SK-N-SH (cell line): ENCODE measurements at regions not wholly inside any gene's neighbourhood (a gene's known extent, or its start where the extent isn't known, plus 50 kb on each side); places are given as distances from the start of the nearest gene placed in this dataset.

ENCODE experiments used
- CTCF ChIA-PET: fragments of 300-600, 350-600 bp; formaldehyde crosslinking; extraction: SDS; loops from one replicate; lab custom pipeline; 2021; lab: Yijun Ruan, JAX
- POLR2A ChIA-PET: fragments of 350-600 bp; sonication (Branson Sonifier 250); formaldehyde crosslinking; extraction: SDS; loops from one replicate; lab custom pipeline; 2020; ENCODE audit warnings: antibody characterized with exemption, inconsistent platforms; lab: Yijun Ruan, JAX
- DNase-seq: peaks from one replicate; pipeline ENCODE4 v3.0.0; 2012
- H2AFZ ChIP-seq: fragments of 200-600 bp; sonication (generic); 2 replicates; pipeline ENCODE4 v1.8.1; 2016; ENCODE audit warnings: antibody characterized with exemption, mild to moderate bottlenecking, low read depth
- H3F3A ChIP-seq: fragments of 200-600 bp; sonication (generic); replicated peaks from 2 replicates; pipeline ENCODE3; 2016; ENCODE audit warnings: antibody characterized with exemption, mild to moderate bottlenecking; ENCODE audit not compliant: insufficient read depth
- H3K27ac ChIP-seq, 2 experiments: fragments of 200-500 bp in 1 of 2; fragments of 200-600 bp in 1 of 2; sonication (Bioruptor generic) in 1 of 2; sonication (generic), shearing (Covaris generic) in 1 of 2; 2 replicates each; pipeline versions ENCODE4 v1.5.1 to v1.6.1; 2014 to 2016; ENCODE audit warnings: low read depth in 2 of 2, inconsistent platforms in 1 of 2, low read length in 1 of 2, mild to moderate bottlenecking in 1 of 2, mixed read lengths in 1 of 2
- H3K27me3 ChIP-seq: fragments of 200-600 bp; sonication (generic), shearing (Covaris generic); 2 replicates; pipeline ENCODE4 v1.6.1; 2016; ENCODE audit warnings: mixed run types; ENCODE audit not compliant: insufficient read depth
- H3K36me3 ChIP-seq, 2 experiments: fragments of 200-500 bp in 1 of 2; fragments of 200-600 bp in 1 of 2; sonication (Bioruptor generic) in 1 of 2; sonication (generic) in 1 of 2; replicated peaks in 1 of 2; 2 replicates each; pipeline versions ENCODE3 to v1.5.1; 2014 to 2016; ENCODE audit warnings: low read length in 1 of 2, mild to moderate bottlenecking in 1 of 2; ENCODE audit not compliant: insufficient read depth in 2 of 2, control insufficient read depth in 1 of 2
- H3K4me1 ChIP-seq, 2 experiments: fragments of 200-500 bp in 1 of 2; fragments of 200-600 bp in 1 of 2; sonication (Bioruptor generic) in 1 of 2; sonication (generic), shearing (Covaris generic) in 1 of 2; 2 replicates each; pipeline versions ENCODE4 v1.5.1 to v1.6.1; 2014 to 2016; ENCODE audit warnings: low read depth in 1 of 2, low read length in 1 of 2, mixed run types in 1 of 2; ENCODE audit not compliant: insufficient read depth in 2 of 2, control insufficient read depth in 1 of 2
- H3K4me2 ChIP-seq: fragments of 200-600 bp; sonication (generic), shearing (Covaris generic); 2 replicates; pipeline ENCODE4 v1.6.1; 2017; ENCODE audit warnings: mixed run types
- H3K4me3 ChIP-seq, 2 experiments: fragments of 200-500 bp in 1 of 2; fragments of 200-600 bp in 1 of 2; sonication (Bioruptor generic) in 1 of 2; sonication (generic), shearing (Covaris generic) in 1 of 2; 2 replicates each; pipeline versions ENCODE4 v1.5.1 to v1.8.1; 2014 to 2016; ENCODE audit warnings: low read depth in 2 of 2, inconsistent platforms in 1 of 2, low read length in 1 of 2, mild to moderate bottlenecking in 1 of 2, mixed read lengths in 1 of 2, moderate library complexity in 1 of 2
- H3K79me2 ChIP-seq: fragments of 200-600 bp; sonication (generic); 2 replicates; pipeline ENCODE4 v1.8.1; 2017; ENCODE audit warnings: mild to moderate bottlenecking; ENCODE audit not compliant: insufficient read depth
- H3K9ac ChIP-seq: fragments of 200-600 bp; sonication (generic); 2 replicates; pipeline ENCODE4 v1.6.1; 2017; ENCODE audit warnings: mixed run types
- H3K9me2 ChIP-seq: fragments of 200-600 bp; sonication (generic); 2 replicates; pipeline ENCODE4 v1.6.1; 2017; ENCODE audit warnings: mixed run types
- H3K9me3 ChIP-seq: fragments of 200-600 bp; sonication (generic); 2 replicates; pipeline ENCODE4 v1.6.1; 2017; ENCODE audit warnings: mixed run types, mild to moderate bottlenecking, moderate library complexity
- H4K20me1 ChIP-seq: fragments of 200-600 bp; sonication (generic); 2 replicates; pipeline ENCODE4 v1.6.1; 2017; ENCODE audit warnings: mild to moderate bottlenecking, mixed run types; ENCODE audit not compliant: insufficient read depth
- EZH2phosphoT487 ChIP-seq: fragments of 200-600 bp; sonication (generic); IDR thresholded peaks from 2 replicates; pipeline ENCODE4 v1.6.1; 2017; ENCODE audit warnings: low read depth, mixed run types, mild to moderate bottlenecking, antibody characterized with exemption, moderate library complexity, borderline replicate concordance
- FOSL2 ChIP-seq: IDR thresholded peaks from 2 replicates; pipeline ENCODE4 v1.4.0; 2012; ENCODE audit warnings: low read depth, mild to moderate bottlenecking, moderate library complexity, borderline replicate concordance
- FOXJ3 ChIP-seq: sonication (generic); formaldehyde crosslinking; IDR thresholded peaks from 2 replicates; pipeline ENCODE4 v1.5.1; 2020; ENCODE audit warnings: mild to moderate bottlenecking, missing genetic modification reagents
- FOXM1 ChIP-seq: IDR thresholded peaks from 2 replicates; pipeline ENCODE4 v1.4.0; 2012; ENCODE audit warnings: low read depth, mild to moderate bottlenecking
- GABPA ChIP-seq: IDR thresholded peaks from 2 replicates; pipeline ENCODE4 v1.4.0; 2012; ENCODE audit warnings: low read depth, mild to moderate bottlenecking
- IRF3 ChIP-seq: fragments of 150-350 bp; IDR thresholded peaks from 2 replicates; pipeline ENCODE4 v1.6.1; 2016; ENCODE audit warnings: mild to moderate bottlenecking, low read depth, low read length
- MAX ChIP-seq: IDR thresholded peaks from 2 replicates; pipeline ENCODE4 v1.4.0; 2012; ENCODE audit warnings: low read depth
- MXI1 ChIP-seq: IDR thresholded peaks from 2 replicates; pipeline ENCODE4 v1.6.1; 2012; ENCODE audit warnings: mild to moderate bottlenecking, low read depth, low read length, improper control_type of control experiment
- NFIC ChIP-seq: IDR thresholded peaks from 2 replicates; pipeline ENCODE4 v1.4.0; 2012; ENCODE audit warnings: borderline replicate concordance
- PBX3 ChIP-seq: IDR thresholded peaks from 2 replicates; pipeline ENCODE4; 2012
- RCOR1 ChIP-seq: fragments of 150-350 bp; IDR thresholded peaks from 2 replicates; pipeline ENCODE4 v1.6.1; 2017; ENCODE audit warnings: antibody characterized with exemption, low read length
- RXRA ChIP-seq: IDR thresholded peaks from 2 replicates; pipeline ENCODE4 v1.4.0; 2012; ENCODE audit warnings: low read depth, mild to moderate bottlenecking, borderline replicate concordance
- SIN3A ChIP-seq: IDR thresholded peaks from 2 replicates; pipeline ENCODE4 v1.6.1; 2012; ENCODE audit warnings: low read depth, mild to moderate bottlenecking, low read length, moderate library complexity, borderline replicate concordance
- SMC3 ChIP-seq: IDR thresholded peaks from 2 replicates; pipeline ENCODE4 v1.6.1; 2012; ENCODE audit warnings: low read depth, low read length, improper control_type of control experiment
- TEAD4 ChIP-seq: IDR thresholded peaks from 2 replicates; pipeline ENCODE4 v1.4.0; 2012; ENCODE audit warnings: mild to moderate bottlenecking, borderline replicate concordance; ENCODE audit not compliant: insufficient read depth
- ZBTB33 ChIP-seq: IDR thresholded peaks from 2 replicates; pipeline ENCODE4 v1.4.0; 2012; ENCODE audit warnings: low read depth, borderline replicate concordance
- WGBS: methylation state at CpG from one replicate; pipeline ENCODE4 v1.1.6; 2017; ENCODE audit warnings: low lambda C conversion rate; 5-methylcytosine and 5-hydroxymethylcytosine counted together
- TF ChIP-seq, protein P1 (sequence below): fragments of 150-350 bp; IDR thresholded peaks from 2 replicates; pipeline ENCODE4 v1.6.1; 2017; ENCODE audit warnings: antibody characterized with exemption, low read length, low read depth, borderline replicate concordance

DNA sequence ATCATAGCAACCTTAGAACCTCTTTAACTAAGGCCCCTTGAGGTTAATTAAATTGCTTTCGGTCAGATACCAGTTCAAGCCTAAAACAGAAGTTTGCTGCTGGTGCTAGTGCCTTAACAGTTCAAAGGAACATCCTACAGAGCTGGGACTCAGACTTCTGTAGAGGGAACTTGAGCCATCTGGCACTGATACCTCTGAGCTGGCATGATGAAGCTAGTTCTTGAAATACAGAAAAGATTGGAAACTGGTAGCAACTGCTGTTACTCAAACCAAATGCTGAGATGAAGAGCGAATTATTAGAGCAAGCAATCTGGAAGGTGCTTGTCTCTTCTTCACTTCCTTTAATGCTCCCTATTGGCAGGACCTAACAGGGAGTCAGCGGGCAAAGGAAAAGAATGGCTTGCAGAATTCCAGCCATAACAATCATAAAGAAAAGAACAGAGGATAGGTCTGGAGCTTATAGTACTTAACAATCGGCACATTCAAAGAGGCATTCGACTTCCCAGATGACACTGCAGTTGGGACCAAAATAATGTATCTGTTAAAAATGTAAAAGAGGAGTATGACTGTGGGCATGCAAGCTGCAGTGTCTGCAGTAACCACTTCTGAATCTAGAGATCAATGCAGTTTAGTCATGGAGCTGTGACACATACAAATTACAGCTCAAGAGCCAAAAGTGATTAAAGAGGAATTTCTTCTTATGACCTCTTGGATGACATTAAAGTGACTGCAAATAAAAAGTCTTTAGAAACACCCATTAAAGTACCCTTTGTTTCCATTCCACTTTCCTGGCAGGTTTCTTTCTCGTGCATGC, 298.9 kb downstream of the PDGFC start:
- DNase-seq: no peak
- Histone ChIP-seq H3K4me2 (peak overlapping the region; percentile 35; the same call in 1 of the 2 replicates), H3K79me2 (no peaks in the 10 kb centered on the region), H3K4me1 (peaks cover 0 to 26% of the 10 kb centered on the region in 2 experiments), H3K9me3 (no peaks in the 10 kb centered on the region), H2AFZ (peak overlapping the region; percentile 36), H4K20me1 (no peaks in the 10 kb centered on the region), H3K27ac (peak overlapping the region; percentile 8 to 34; a peak in 3 of 4 replicates), H3F3A (peaks cover 29% of the 10 kb centered on the region), H3K4me3 (no peak overlapping the region), H3K9ac (no peak overlapping the region), H3K27me3 (no peaks in the 10 kb centered on the region), H3K9me2 (no peaks in the 10 kb centered on the region), H3K36me3 (no peaks in the 10 kb centered on the region)
- ChIA-PET POLR2A (no interaction called here), CTCF (interaction anchor here (1.2 to 1.5 kb wide), 2 partner anchors 25 to 30 kb away, joined by 3 read pairs; no protein-coding TSS in a partner anchor)
- WGBS: 46% methylated on average over 6 of the region's 6 CpGs
- 0 out of 2 replicates have a peak, but pooled peaks have one; percentile 16 for TF ChIP-seq PBX3
- no peak for TF ChIP-seq FOXM1

DNA sequence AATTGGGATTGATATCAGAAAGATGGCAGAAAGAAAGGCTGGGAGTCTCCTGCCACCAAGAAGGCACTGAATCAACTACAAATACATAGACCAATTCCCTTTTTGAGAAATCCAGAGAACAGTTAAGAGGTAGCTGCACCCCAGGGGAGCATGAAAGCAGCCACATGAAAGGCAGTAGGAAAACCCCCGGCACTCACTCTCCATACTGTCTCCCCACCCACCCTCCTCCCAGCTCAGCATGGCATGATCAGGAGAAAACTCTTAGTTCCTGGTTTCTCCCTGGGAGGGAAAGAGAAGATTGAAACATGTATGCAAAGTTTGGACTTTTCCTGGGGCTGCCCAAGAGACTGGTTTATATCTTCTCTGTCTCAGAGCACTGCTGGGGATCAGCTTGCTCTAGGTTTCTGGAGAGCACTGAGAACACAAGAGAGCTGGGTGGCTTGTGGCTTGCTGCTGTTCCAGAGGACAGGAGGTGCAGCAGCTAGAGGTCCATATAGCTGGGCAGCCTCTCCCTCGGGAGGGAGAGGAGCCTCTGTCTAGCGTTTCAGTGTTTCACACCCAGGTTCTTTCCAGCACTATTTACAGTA, 305.7 kb downstream of the PDGFC start:
- WGBS: 55% methylated on average over 3 of the region's 3 CpGs
- ChIA-PET POLR2A (no interaction called here), CTCF (no interaction called here)
- Histone ChIP-seq H3K36me3 (no peaks in the 10 kb centered on the region), H2AFZ (no peak overlapping the region; the same call in 1 of the 2 replicates), H3K27ac (no peak overlapping the region), H3F3A (no peaks in the 10 kb centered on the region), H3K9ac (no peak overlapping the region), H3K4me1 (peaks cover 0 to 11% of the 10 kb centered on the region in 2 experiments; a peak in 1 of 4 replicates), H3K27me3 (no peaks in the 10 kb centered on the region), H3K4me3 (no peak overlapping the region), H4K20me1 (no peaks in the 10 kb centered on the region), H3K79me2 (no peaks in the 10 kb centered on the region), H3K9me2 (no peaks in the 10 kb centered on the region), H3K4me2 (no peak overlapping the region), H3K9me3 (no peaks in the 10 kb centered on the region)
- no peak for DNase-seq
- TF ChIP-seq PBX3 (no peak), EZH2phosphoT487 (no peak), MAX (no peak), MXI1 (no peak), SIN3A (no peak), RCOR1 (no peak), GABPA (no peak), TEAD4 (no peak), RXRA (no peak), NFIC (no peak), ZBTB33 (no peak), IRF3 (no peak), FOXJ3 (CRISPR knock-in tag) (no peak), FOSL2 (no peak), SMC3 (no peak)
- TF ChIP-seq, protein P1, sequence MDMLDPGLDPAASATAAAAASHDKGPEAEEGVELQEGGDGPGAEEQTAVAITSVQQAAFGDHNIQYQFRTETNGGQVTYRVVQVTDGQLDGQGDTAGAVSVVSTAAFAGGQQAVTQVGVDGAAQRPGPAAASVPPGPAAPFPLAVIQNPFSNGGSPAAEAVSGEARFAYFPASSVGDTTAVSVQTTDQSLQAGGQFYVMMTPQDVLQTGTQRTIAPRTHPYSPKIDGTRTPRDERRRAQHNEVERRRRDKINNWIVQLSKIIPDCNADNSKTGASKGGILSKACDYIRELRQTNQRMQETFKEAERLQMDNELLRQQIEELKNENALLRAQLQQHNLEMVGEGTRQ: no peak
